ENCODE measurements at regions not wholly inside any gene's neighbourhood (a gene's known extent, or its start where the extent isn't known, plus 50 kb on each side); places are given as distances from the start of the nearest gene placed in this dataset.

GRCh38 chr21:20641241-20641640 is 357.0 kb upstream of the NCAM2 start:
- TF ChIP-seq, protein P1, sequence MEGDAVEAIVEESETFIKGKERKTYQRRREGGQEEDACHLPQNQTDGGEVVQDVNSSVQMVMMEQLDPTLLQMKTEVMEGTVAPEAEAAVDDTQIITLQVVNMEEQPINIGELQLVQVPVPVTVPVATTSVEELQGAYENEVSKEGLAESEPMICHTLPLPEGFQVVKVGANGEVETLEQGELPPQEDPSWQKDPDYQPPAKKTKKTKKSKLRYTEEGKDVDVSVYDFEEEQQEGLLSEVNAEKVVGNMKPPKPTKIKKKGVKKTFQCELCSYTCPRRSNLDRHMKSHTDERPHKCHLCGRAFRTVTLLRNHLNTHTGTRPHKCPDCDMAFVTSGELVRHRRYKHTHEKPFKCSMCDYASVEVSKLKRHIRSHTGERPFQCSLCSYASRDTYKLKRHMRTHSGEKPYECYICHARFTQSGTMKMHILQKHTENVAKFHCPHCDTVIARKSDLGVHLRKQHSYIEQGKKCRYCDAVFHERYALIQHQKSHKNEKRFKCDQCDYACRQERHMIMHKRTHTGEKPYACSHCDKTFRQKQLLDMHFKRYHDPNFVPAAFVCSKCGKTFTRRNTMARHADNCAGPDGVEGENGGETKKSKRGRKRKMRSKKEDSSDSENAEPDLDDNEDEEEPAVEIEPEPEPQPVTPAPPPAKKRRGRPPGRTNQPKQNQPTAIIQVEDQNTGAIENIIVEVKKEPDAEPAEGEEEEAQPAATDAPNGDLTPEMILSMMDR (IDR thresholded peaks at IDR 0.05; ENCODE audit: low read length), result no peak
- TF ChIP-seq EZH2phosphoT487 (IDR thresholded peaks at IDR 0.05; ENCODE audit: low read length), result no peak
- TF ChIP-seq EZH2 (optimal IDR thresholded peaks at IDR 0.05; ENCODE audit: low read depth, low read length), result no peak

Measured in MM.1S (cell line).